GM19043 (cell line): ENCODE measurements at regions not wholly inside any gene's neighbourhood (a gene's known extent, or its start where the extent isn't known, plus 50 kb on each side); places are given as distances from the start of the nearest gene placed in this dataset.
"Not testable (repeated sequence)": the region's sequence is repeated elsewhere in the genome, so short reads cannot be mapped to it uniquely, and the experiment has no call there.

ENCODE experiments used
- ATAC-seq: cut with Tn5 transposase; IDR thresholded peaks from one replicate; pipeline ENCODE4 v1.9.1; 2021; ENCODE audit warnings: low read depth; ENCODE audit not compliant: unreplicated experiment

DNA sequence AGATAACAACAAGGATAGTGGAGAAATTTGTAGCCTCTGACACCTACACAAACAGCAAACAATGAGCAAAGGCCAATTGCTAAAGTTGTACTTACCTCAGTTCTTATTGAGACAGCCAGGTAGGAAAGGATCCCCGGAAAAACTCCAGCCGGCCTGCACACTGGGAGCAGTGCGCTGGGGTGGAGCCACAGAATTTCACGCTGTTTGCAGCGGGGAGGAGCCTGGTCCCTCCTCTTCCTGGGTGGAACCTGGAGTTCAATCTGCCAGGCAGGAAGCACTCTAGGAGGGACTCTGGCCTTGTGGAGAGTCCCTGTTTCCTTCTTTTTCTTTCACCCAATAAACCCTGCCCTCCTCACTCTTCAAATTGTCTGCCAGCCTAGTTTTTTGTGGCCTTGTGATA lies 382.6 kb upstream of the TGIF2LX start:
- not testable (repeated sequence) for ATAC-seq

- ATAC-seq, result not testable (repeated sequence)
Measured at GRCh38 chrX:89557146-89557545, 364.6 kb upstream of the TGIF2LX start.

- not testable (repeated sequence) for ATAC-seq
Measured at GRCh38 chrX:89562079-89562478, 359.6 kb upstream of the TGIF2LX start.

DNA sequence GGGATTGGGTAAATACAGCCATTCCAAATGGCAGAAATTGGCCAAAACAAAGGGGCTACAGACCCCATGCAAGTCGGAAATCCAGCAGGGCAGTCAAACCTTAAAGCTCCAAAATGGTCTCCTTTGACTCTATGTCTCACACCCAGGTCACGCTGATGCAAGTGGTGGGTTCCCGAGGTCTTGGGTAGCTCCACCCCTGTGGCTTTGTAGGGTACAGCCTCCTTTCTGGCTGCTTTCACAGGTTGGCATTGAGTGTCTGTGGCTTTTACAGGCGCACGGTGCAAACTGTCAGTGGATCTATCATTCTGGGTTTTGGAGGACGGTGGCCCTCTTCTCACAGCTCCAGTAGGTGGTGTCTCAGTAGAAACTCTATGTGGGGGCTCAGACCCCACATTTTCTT lies 358.6 kb upstream of the TGIF2LX start:
- not testable (repeated sequence) for ATAC-seq

- ATAC-seq, result not testable (repeated sequence)
Measured at GRCh38 chrX:89567787-89568186, 353.9 kb upstream of the TGIF2LX start.

DNA sequence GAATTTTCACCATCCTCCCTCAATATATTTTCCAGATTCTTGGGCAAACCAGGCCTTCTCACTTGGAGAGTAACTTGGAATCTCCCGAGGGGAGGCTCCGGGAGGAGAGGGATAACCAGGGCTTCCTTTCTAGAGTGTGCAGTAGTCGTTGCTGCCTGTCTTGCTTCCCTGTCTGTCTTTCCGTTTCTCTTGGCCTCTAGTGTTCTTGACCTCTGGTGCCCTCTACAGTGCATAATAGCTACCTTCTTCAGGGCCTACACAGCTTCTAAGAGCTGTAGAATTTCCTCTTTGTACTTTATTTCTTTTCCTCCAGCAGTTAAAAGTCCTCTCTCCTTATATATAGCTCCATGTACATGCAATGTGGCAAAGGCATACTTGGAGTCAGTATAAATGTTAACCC lies 339.8 kb upstream of the TGIF2LX start:
- ATAC-seq, result not testable (repeated sequence)

- not testable (repeated sequence) for ATAC-seq
Measured at GRCh38 chrX:89631858-89632257, 289.9 kb upstream of the TGIF2LX start.

DNA sequence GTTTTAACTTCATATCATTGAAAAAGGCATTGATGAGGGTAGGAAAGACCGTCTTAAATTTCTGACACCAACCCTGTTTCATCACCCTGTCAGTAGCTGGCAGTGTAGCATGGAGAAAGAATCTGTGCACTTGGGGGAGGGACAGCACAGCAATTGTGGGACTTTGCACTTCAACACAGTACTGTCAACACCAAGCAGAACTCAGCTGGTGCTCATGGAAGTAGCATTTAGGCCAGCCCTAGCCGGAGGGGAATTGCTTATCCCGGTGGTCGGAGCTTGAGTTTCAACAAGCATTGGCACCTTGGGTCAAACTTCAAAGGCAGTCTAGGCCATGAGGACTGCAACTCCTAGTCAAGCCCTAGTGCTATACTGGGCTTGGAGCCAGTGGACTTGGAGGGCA lies 285.8 kb upstream of the TGIF2LX start:
- ATAC-seq, result not testable (repeated sequence)

DNA sequence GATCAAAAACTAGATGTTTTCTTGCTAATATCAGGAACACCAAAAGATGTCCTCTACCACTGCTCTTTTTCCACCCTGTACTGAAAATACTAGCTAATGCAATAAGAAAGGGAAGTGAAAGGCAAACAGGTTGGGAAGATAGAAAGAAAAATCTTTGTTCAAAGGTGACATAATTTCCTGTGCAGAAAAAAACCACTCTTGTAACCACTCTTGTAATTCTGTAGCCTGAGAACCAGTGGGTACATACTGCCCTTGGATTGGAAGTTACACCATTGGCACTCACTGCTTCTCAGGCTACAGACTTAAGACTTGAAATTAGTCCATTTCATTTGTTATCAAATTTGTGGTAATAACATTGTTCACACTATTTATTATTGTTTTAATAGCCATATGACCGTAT lies 263.0 kb upstream of the TGIF2LX start:
- not testable (repeated sequence) for ATAC-seq

DNA sequence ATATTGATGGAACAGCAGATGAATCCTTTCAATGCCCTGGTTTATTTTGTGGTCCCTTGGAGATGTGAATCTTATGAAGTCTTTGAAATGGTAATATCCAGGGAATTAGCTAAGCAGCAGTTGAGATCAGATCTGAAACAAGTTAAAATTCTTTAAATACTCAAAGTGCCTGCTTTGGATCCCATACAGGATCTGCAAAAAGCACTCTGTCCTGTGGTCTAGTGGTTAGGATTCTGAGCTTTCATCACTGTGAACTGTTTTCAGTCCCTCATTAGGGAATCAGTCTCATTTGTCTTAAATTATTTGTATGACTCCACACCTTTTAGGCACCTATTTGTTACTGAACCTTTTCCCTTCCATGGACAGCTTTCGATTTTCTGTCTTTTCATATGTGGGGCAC lies 215.2 kb upstream of the TGIF2LX start:
- not testable (repeated sequence) for ATAC-seq

- not testable (repeated sequence) for ATAC-seq
Measured at GRCh38 chrX:89707363-89707927, 214.3 kb upstream of the TGIF2LX start.

- ATAC-seq, result not testable (repeated sequence)
Measured at GRCh38 chrX:89734367-89734766, 187.3 kb upstream of the TGIF2LX start.

DNA sequence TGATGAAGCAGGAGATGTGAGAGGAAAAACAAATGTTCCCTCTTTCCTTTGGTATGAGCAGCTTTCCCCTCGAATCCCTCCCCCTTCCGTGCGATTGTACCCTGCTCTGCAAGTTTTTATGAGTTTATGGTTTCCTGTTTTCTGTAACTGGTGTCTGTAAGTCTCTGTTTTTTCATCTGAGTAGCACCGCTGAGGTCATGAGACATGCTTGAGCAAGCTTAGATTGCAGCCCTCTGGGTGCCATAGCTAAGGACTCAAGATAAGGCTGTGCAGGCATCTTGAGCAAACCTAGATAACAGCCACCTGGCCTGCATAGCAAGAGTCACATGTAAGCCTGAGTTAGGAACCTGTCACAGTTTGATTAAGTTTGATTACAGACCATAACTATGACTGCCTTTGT lies 165.2 kb upstream of the TGIF2LX start:
- not testable (repeated sequence) for ATAC-seq

DNA sequence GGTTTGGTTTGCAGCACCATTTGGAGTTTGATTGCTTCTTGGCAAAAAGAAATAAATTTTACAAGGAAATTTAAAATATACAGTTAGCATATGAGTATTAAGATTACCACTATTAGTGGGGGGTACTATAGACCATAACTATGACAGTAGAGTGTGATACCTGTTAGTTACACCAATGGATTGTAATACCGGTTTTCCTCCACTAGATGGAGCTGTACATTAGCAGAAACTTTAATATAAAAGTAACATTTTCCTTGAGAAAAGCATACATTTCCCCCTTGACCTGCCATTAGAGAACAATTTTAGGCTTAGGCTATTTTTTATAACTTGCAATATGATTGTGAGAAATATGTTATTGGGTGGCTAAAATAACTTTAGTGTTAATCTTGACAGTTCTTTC lies 163.9 kb upstream of the TGIF2LX start:
- not testable (repeated sequence) for ATAC-seq

- not testable (repeated sequence) for ATAC-seq
Measured at GRCh38 chrX:89759076-89759685, 162.5 kb upstream of the TGIF2LX start.

DNA sequence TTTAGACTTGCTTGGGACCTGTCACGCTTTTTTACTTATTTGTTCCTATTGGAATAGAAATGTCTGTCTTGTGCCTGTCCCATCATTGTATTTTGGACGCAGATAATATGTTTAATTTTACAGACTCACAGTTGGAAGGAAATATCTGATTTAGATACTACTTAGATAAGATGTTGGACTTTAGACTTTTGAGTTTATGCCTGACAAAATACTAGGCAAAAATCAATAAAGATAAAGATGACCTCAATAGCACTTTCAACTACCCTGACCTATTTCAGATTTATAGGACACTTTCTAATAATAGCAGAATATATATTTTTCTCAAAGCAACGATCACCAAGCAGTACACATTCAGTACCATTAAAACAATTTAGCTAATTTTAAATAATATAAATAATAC lies 150.1 kb upstream of the TGIF2LX start:
- ATAC-seq, result not testable (repeated sequence)

- not testable (repeated sequence) for ATAC-seq
Measured at GRCh38 chrX:89811440-89811839, 110.3 kb upstream of the TGIF2LX start.

- ATAC-seq, result not testable (repeated sequence)
Measured at GRCh38 chrX:89839723-89840122, 82.0 kb upstream of the TGIF2LX start.

DNA sequence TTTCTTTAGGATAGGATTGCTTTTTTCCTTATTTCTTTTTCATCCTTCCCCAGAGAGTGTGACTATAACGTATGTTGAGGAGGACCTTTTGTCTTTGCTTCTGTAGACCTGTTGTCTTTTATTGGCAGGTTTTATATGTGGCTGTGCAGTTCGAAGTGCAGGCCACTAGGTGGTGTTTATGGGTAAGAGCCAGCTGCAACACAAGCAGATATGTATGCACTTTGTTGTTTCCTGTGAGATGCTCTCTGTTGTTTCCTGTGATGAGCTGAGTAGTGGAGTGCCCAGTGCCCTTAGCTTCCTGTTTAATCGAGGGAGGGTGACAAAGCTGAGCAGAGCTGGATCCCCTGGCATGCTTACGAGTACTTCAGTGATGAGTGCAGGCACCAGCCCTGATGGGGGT lies 50.0 kb upstream of the TGIF2LX start:
- ATAC-seq, result peak; percentile 74
